Left lung (tissue), 4 donors: ENCODE measurements at regions not wholly inside any gene's neighbourhood (a gene's known extent, or its start where the extent isn't known, plus 50 kb on each side); places are given as distances from the start of the nearest gene placed in this dataset.

Experiments used
- ATAC-seq: fragments of 200-7000 bp; cut with Tn5 transposase; one replicate; pipeline ENCODE4 v1.9.1; 2020; ENCODE audit warnings: moderate library complexity
- DNase-seq, 4 donors: peaks; one replicate each; pipeline ENCODE4 v3.0.0-alpha.2; 2013 to 2020
- H3K27ac ChIP-seq, 2 donors: fragments of 200-600 bp; sonication (generic) in 1 of 2; one replicate each; pipeline versions ENCODE4 v1.5.0 to v1.8.0; 2020 to 2021
- H3K27me3 ChIP-seq, 2 donors: fragments of 200-600 bp; sonication (generic) in 1 of 2; one replicate each; pipeline versions ENCODE4 v1.5.0 to v1.8.0; 2020 to 2021
- H3K36me3 ChIP-seq, 2 donors: fragments of 200-600 bp; sonication (generic) in 1 of 2; one replicate each; pipeline versions ENCODE4 v1.5.0 to v1.8.0; 2020 to 2021
- H3K4me1 ChIP-seq, 2 donors: fragments of 200-600 bp; one replicate each; pipeline ENCODE4 v1.8.0; 2021
- H3K4me3 ChIP-seq, 2 donors: fragments of 200-600 bp; sonication (generic) in 1 of 2; one replicate each; pipeline versions ENCODE4 v1.5.0 to v1.8.0; 2020 to 2021; ENCODE audit warnings: mild to moderate bottlenecking in 1 of 2
- H3K9me3 ChIP-seq, 2 donors: fragments of 200-600 bp; sonication (generic) in 1 of 2; one replicate each; pipeline versions ENCODE4 v1.5.0 to v1.8.0; 2020 to 2021
- intact Hi-C, 2 donors: fragments of 100-400 bp; cut with DNase I; formaldehyde crosslinking; loops; one replicate each; pipeline versions ENCODE4 v1.11.2 to v1.14.2; 2022
- TF ChIP-seq, protein P1 (sequence below), 2 donors: fragments of 200-600 bp; sonication (generic) in 1 of 2; IDR thresholded peaks; one replicate each; pipeline versions ENCODE4 v1.5.0 to v1.8.0; 2021; ENCODE audit warnings: antibody characterized with exemption in 2 of 2
- donor health status: DM: no; HTN: yes; CAD: no.
- donor health status: DM: no; HTN: no; CAD: no.

GRCh38 chr11:10932976-10933375 lies 75.1 kb upstream of the ZBED5 start:
- Histone ChIP-seq H3K27me3 (peaks cover 0 to 41% of the 10 kb centered on the region in 2 donors), H3K36me3 (no peaks in the 10 kb centered on the region), H3K9me3 (no peaks in the 10 kb centered on the region), H3K4me3 (no peak overlapping the region), H3K27ac (no peak overlapping the region), H3K4me1 (peaks cover 4 to 25% of the 10 kb centered on the region in 2 donors)
- TF ChIP-seq, protein P1, sequence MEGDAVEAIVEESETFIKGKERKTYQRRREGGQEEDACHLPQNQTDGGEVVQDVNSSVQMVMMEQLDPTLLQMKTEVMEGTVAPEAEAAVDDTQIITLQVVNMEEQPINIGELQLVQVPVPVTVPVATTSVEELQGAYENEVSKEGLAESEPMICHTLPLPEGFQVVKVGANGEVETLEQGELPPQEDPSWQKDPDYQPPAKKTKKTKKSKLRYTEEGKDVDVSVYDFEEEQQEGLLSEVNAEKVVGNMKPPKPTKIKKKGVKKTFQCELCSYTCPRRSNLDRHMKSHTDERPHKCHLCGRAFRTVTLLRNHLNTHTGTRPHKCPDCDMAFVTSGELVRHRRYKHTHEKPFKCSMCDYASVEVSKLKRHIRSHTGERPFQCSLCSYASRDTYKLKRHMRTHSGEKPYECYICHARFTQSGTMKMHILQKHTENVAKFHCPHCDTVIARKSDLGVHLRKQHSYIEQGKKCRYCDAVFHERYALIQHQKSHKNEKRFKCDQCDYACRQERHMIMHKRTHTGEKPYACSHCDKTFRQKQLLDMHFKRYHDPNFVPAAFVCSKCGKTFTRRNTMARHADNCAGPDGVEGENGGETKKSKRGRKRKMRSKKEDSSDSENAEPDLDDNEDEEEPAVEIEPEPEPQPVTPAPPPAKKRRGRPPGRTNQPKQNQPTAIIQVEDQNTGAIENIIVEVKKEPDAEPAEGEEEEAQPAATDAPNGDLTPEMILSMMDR (IDR thresholded peaks at IDR 0.05), result no peak
- intact Hi-C loops, result loop anchor here in 1 of 2 donors (5.0 to 10.0 kb wide), 2 partner anchors 58 to 89 kb away; no protein-coding TSS in a partner anchor
- DNase-seq, result no peak
- ATAC-seq, result no peak

- intact Hi-C loops, result loop anchor here in 1 of 2 donors (5.0 to 10.0 kb wide), 2 partner anchors 57 to 90 kb away; no protein-coding TSS in a partner anchor
Observed at GRCh38 chr11:10931761-10932670, 74.2 kb upstream of the ZBED5 start.

GRCh38 chr11:10930972-10931760 lies 73.3 kb upstream of the ZBED5 start:
- intact Hi-C loops, result loop anchor here in 1 of 2 donors (5.0 to 10.0 kb wide), 2 partner anchors 56 to 91 kb away; no protein-coding TSS in a partner anchor
- peak overlapping the region; percentile 56 to 64 for H3K4me3 ChIP-seq
- peak overlapping the region; percentile 87 to 95 for H3K27ac ChIP-seq
- H3K4me1 ChIP-seq, result peaks cover 4 to 25% of the 10 kb centered on the region in 2 donors
- ATAC-seq, result peak; percentile 59
- no peaks in the 10 kb centered on the region for H3K9me3 ChIP-seq
- DNase-seq, result peak; percentile 68 to 91 (median 90)
- peaks cover 0 to 41% of the 10 kb centered on the region in 2 donors for H3K27me3 ChIP-seq
- H3K36me3 ChIP-seq, result no peaks in the 10 kb centered on the region
- TF ChIP-seq, protein P1 (IDR thresholded peaks at IDR 0.05), result no peak

More at GRCh38 chr11:10931761-10932670, 74.2 kb upstream of the ZBED5 start:
- peak overlapping the region; percentile 56 to 64 for H3K4me3 ChIP-seq
- peaks cover 0 to 41% of the 10 kb centered on the region in 2 donors for H3K27me3 ChIP-seq
- H3K36me3 ChIP-seq, result no peaks in the 10 kb centered on the region
- no peaks in the 10 kb centered on the region for H3K9me3 ChIP-seq
- DNase-seq, result peak in 2 of 4 donors; percentile 75
- H3K4me1 ChIP-seq, result peaks cover 4 to 25% of the 10 kb centered on the region in 2 donors
- TF ChIP-seq, protein P1 (IDR thresholded peaks at IDR 0.05), result no peak
- H3K27ac ChIP-seq, result peak overlapping the region; percentile 87 to 95
- no peak for ATAC-seq

GRCh38 chr11:10930224-10930971 lies 72.5 kb upstream of the ZBED5 start:
- peaks cover 0 to 41% of the 10 kb centered on the region in 2 donors for H3K27me3 ChIP-seq
- no peaks in the 10 kb centered on the region for H3K9me3 ChIP-seq
- peaks cover 4 to 25% of the 10 kb centered on the region in 2 donors for H3K4me1 ChIP-seq
- no peaks in the 10 kb centered on the region for H3K36me3 ChIP-seq
- DNase-seq, result peak in 3 of 4 donors; percentile 36 to 48 (median 36)
- TF ChIP-seq, protein P1 (IDR thresholded peaks at IDR 0.05), result no peak
- intact Hi-C loops, result loop anchor here in 1 of 2 donors (5.0 to 10.0 kb wide), 2 partner anchors 56 to 92 kb away; no protein-coding TSS in a partner anchor
- peak; percentile 2 for ATAC-seq
- H3K27ac ChIP-seq, result peak overlapping the region; percentile 87 to 95
- peak overlapping the region; percentile 56 to 64 for H3K4me3 ChIP-seq
